KMS-11 (cell line): ENCODE measurements at regions not wholly inside any gene's neighbourhood (a gene's known extent, or its start where the extent isn't known, plus 50 kb on each side); places are given as distances from the start of the nearest gene placed in this dataset.

Experiments used
- H2AFZ ChIP-seq: fragments of 200-600 bp; sonication (generic); 2 replicates; pipeline ENCODE4 v1.6.1; 2016; ENCODE audit warnings: antibody characterized with exemption, mixed run types, low read depth
- H3K27ac ChIP-seq: fragments of 200-600 bp; sonication (generic); 2 replicates; pipeline ENCODE4 v1.6.1; 2016; ENCODE audit warnings: mild to moderate bottlenecking, mixed run types
- H3K27me3 ChIP-seq: fragments of 200-600 bp; sonication (generic); 2 replicates; pipeline ENCODE4 v1.6.1; 2017; ENCODE audit warnings: mild to moderate bottlenecking, low read depth, mixed run types, moderate library complexity; ENCODE audit not compliant: insufficient read depth
- H3K36me3 ChIP-seq: fragments of 200-600 bp; sonication (generic); 2 replicates; pipeline ENCODE4 v1.6.1; 2017; ENCODE audit warnings: mild to moderate bottlenecking, mixed run types; ENCODE audit not compliant: insufficient read depth
- H3K4me1 ChIP-seq: fragments of 200-600 bp; sonication (generic); 2 replicates; pipeline ENCODE4 v1.6.1; 2016; ENCODE audit warnings: mild to moderate bottlenecking, low read depth, mixed run types; ENCODE audit not compliant: poor library complexity, severe bottlenecking
- H3K4me2 ChIP-seq: fragments of 200-600 bp; sonication (generic); 2 replicates; pipeline ENCODE4 v1.7.0; 2016; ENCODE audit warnings: mild to moderate bottlenecking, mixed run types
- H3K4me3 ChIP-seq: fragments of 200-600 bp; sonication (generic); IDR thresholded peaks from 2 replicates; pipeline ENCODE4 v1.6.1; 2017; ENCODE audit warnings: low read depth, low read length, mixed read lengths; ENCODE audit not compliant: insufficient read depth
- H3K79me2 ChIP-seq: fragments of 200-600 bp; sonication (generic); 2 replicates; pipeline ENCODE4 v1.6.1; 2016; ENCODE audit warnings: low read depth, mixed run types; ENCODE audit not compliant: insufficient read depth
- H3K9ac ChIP-seq: fragments of 200-600 bp; sonication (generic); 2 replicates; pipeline ENCODE4 v1.6.1; 2016; ENCODE audit warnings: mild to moderate bottlenecking, mixed run types
- H4K20me1 ChIP-seq: fragments of 200-600 bp; sonication (generic); 2 replicates; pipeline ENCODE4 v1.6.1; 2016; ENCODE audit warnings: mild to moderate bottlenecking, mixed run types; ENCODE audit not compliant: insufficient read depth
- CTCF ChIP-seq: fragments of 200-600 bp; sonication (generic); conservative IDR thresholded peaks from 2 replicates; pipeline ENCODE4 v1.6.1; 2017; ENCODE audit warnings: low read depth, mild to moderate bottlenecking, antibody characterized with exemption, low read length, moderate library complexity, mixed read lengths

GRCh38 chr12:24603371-24603770, 345.5 kb downstream of the BCAT1 start:
- Histone ChIP-seq H3K27ac (no peak overlapping the region), H3K9ac (no peak overlapping the region), H3K4me2 (no peak overlapping the region), H3K4me1 (no peaks in the 10 kb centered on the region), H3K79me2 (no peaks in the 10 kb centered on the region), H4K20me1 (no peaks in the 10 kb centered on the region), H2AFZ (no peak overlapping the region), H3K36me3 (no peaks in the 10 kb centered on the region), H3K27me3 (no peaks in the 10 kb centered on the region), H3K4me3 (no peak overlapping the region)
- no peak for TF ChIP-seq CTCF

GRCh38 chr12:24600996-24601395, 347.9 kb downstream of the BCAT1 start:
- Histone ChIP-seq H3K27me3 (no peaks in the 10 kb centered on the region), H3K27ac (no peak overlapping the region), H3K4me3 (no peak overlapping the region), H3K9ac (no peak overlapping the region), H3K4me1 (no peaks in the 10 kb centered on the region), H4K20me1 (no peaks in the 10 kb centered on the region), H2AFZ (no peak overlapping the region), H3K4me2 (no peak overlapping the region), H3K36me3 (no peaks in the 10 kb centered on the region), H3K79me2 (no peaks in the 10 kb centered on the region)
- TF ChIP-seq CTCF = no peak

DNA sequence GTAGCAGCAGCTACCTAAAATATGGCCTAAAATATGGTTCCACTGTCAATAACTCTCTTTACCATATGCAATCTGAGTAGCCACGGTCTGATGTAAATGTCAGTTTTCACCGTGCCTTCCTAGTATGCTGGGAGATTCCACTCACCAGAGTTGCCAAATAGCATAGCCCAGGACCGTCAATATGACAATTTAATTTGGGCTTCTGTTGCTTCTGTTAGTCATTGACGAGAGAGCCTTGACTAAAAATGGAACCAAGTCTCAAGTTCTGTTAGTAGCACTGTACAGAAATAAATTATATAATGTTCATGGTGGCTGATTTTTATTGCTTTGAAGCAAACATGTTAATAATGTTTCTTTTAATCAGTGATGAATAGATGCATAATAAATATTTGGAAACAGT, 348.4 kb downstream of the BCAT1 start:
- Histone ChIP-seq H3K36me3 (no peaks in the 10 kb centered on the region), H3K79me2 (no peaks in the 10 kb centered on the region), H3K27ac (no peak overlapping the region), H4K20me1 (no peaks in the 10 kb centered on the region), H3K9ac (no peak overlapping the region), H2AFZ (no peak overlapping the region), H3K4me1 (no peaks in the 10 kb centered on the region), H3K27me3 (no peaks in the 10 kb centered on the region), H3K4me2 (no peak overlapping the region), H3K4me3 (no peak overlapping the region)
- TF ChIP-seq CTCF = no peak

DNA sequence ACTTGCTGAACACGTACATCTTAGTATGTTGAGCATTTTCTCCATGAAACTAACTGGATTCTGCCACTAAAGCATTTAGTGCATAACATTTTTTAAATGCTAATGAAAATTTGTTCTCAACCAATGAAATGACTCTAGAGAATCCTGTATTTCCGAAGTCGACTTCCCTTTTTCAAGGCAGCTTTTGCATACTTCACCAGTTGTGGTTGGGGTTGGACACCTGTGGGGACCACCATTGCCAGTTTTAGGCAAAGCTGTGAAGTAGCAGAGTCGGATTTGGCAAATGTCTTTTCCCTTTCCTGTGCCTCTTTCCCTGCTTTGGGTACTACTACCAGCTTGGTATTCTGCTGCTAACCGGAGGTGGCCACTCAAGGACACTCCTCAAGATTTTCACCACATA, 349.2 kb downstream of the BCAT1 start:
- Histone ChIP-seq H2AFZ (no peak overlapping the region), H3K27ac (no peak overlapping the region)

More for the DNA sequence above, 349.2 kb downstream of the BCAT1 start:
- Histone ChIP-seq H3K27me3 (no peaks in the 10 kb centered on the region), H3K4me2 (no peak overlapping the region), H4K20me1 (no peaks in the 10 kb centered on the region), H3K79me2 (no peaks in the 10 kb centered on the region), H3K9ac (no peak overlapping the region), H3K4me3 (no peak overlapping the region), H3K36me3 (no peaks in the 10 kb centered on the region), H3K4me1 (no peaks in the 10 kb centered on the region)
- no peak for TF ChIP-seq CTCF
